ENCODE measurements at regions not wholly inside any gene's neighbourhood (a gene's known extent, or its start where the extent isn't known, plus 50 kb on each side); places are given as distances from the start of the nearest gene placed in this dataset.
"Not testable (repeated sequence)": the region's sequence is repeated elsewhere in the genome, so short reads cannot be mapped to it uniquely, and the experiment has no call there.

DNA sequence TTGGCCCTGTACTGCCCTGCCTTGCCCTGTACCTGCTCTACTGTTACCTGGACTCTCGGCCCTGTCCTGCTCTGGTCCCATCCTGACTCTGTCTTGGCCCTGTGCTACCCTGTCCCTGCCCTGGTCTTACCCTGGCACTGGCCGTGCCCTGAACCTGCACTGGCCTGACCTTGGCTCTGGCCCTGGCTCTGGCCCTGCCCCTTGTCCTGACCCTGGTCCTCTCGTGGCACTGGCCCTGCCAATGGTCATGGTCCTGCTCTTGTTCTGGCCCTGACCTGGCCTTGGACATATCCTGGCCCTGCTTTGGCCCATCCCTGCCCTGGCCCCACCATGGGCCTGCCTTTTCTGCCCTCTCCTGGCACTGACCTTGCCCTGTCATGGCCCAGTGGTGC lies 251.3 kb downstream of the TP53TG3F start:
- DNase-seq (ENCODE audit: low read depth in 4 of 4, low spot score in 1 of 4) = not testable (repeated sequence)

DNA sequence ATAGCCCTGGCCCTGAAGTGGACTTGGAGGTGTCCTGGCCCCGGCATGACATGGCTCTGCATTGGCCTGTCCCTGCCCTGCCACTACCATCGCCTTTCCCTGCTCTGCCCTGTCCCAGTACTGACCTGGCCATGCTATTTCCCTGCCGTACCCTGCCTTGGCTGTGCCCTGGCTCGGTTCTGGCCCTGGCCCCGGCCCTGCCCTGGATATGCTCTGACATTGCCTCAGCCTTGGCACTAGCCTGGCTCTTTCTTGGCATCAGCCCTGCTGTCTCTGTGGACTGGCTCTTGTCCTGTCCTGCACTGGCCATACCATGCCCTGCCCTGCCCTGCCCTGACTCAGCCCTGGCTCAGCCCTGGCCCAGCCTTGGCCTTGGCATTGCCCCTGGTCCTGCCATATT lies 252.2 kb downstream of the TP53TG3F start:
- DNase-seq (ENCODE audit: low read depth in 4 of 4, low spot score in 1 of 4) = not testable (repeated sequence)

DNA sequence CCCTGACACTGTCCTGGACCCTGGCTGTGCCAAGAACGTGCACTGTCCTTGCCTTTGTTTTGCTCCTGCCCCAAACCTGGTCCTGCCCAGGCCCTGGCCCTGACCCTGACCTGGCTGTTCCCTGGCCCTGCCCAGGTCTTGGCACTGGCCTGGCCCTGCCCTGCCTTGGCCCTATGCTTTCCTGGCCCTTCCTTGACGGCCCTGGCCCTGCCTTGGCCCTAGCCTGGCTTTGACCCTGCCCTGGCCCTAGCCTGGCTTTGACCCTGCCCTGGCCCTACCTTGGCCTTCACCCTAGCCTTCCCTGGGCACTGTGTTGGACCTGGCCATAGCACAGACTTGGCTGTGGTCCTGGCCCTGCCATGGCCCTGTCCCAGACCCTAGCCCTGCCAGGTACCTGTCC lies 252.9 kb downstream of the TP53TG3F start:
- not testable (repeated sequence) for DNase-seq (ENCODE audit: low read depth in 4 of 4, low spot score in 1 of 4)

DNA sequence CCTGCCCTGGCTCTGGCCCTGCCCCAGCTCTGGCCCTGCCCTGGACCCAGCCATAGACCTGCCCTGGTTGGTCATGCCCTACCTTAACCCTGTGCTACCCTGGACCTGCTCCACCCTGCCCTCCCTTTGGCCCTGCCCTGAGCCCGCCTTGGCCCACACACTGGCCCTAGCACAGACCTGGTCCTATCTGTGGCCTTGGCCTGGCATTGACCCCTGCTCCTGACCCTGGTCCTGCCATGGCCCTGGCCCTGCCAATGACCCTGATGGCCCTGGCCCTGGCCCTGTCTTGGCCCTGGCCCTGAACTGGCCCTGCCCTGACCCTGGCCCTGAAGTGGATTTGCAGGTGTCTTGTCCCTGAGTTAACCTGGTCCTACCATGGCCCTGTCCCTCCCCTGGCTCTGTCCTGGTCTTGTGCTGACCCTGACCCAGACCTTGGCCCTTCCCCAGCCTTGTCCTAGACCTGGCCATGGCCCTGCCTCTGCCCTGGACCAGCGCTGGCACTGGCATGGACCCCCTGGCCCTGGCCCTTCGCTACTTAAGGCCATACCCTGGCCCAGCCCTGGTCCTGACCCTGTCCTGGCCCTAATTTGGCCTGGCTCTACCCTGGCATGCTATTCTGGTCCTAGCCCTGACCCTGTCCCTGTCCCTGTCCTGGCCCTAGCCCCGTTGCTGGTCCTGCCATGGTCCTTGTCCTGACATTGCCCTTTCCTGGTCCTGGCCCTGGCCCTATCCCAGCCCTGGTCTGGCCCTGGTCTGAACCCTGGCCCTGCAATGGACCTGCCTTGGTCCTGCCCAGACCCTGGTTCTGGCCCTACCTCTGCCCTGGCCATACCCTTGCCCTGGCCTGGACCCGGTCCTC lies 253.7 kb downstream of the TP53TG3F start:
- DNase-seq (ENCODE audit: low read depth in 4 of 4, low spot score in 1 of 4) = not testable (repeated sequence)

DNA sequence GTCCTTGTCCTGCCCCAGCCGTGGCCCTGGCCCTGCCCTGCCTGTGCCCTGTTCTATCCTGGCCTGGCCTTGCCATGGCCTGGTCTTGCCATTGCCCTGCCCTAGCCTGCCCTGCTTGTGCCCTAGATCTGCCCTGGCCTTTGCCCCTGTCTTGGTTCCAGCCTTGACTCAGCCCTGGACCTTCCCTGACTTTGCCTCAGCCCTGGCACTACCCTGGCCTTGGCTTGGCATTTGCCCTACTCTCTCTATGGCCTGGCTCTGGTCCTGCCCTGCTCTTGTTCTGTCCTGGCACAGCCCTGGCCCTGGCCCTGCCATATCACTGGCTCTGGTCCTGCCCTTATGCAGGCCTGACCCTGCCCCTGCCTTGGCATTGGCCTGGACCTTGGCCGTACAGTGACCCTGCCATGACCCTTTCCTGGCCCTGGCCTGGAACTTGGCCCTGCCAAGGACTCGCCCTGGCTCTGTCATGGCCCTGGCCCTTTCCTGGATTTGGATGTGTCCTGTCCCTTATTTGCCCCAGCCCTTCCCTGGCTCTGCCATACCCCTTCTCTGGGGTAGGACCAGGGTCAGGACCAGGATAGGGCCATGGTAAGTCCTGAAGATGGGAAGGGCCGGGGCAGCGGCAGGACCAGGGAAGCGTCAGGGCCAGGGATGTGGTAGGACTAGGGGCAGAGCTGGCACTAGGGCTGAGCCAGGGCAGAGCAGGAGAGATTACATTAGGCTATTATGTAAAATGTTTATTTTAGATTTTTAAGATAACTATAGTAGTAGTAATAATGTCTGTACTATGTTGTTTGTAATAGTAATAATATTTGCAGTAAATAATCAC lies 254.5 kb downstream of the TP53TG3F start:
- DNase-seq (ENCODE audit: low read depth in 4 of 4, low spot score in 1 of 4) = not testable (repeated sequence)

DNA sequence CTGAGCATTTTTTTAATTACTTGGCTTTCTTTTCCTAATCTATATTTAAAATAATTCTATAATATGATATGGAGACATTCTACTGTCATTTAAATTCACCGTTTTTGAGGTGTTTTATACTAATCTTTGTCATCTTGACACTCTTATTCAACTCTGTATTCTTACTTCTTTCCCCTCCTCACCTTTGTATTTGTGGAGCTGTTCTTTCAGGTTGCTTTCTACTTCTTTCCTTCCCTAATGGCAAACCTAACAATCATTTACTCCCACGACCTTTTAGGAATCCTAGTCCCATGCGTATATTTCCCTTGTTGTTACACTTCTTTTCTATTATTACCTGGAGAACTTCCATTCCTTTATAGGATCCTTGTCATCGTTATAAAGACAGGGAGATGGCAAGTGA lies 271.8 kb downstream of the TP53TG3F start:
- not testable (repeated sequence) for DNase-seq (ENCODE audit: low read depth in 4 of 4, low spot score in 1 of 4)

DNA sequence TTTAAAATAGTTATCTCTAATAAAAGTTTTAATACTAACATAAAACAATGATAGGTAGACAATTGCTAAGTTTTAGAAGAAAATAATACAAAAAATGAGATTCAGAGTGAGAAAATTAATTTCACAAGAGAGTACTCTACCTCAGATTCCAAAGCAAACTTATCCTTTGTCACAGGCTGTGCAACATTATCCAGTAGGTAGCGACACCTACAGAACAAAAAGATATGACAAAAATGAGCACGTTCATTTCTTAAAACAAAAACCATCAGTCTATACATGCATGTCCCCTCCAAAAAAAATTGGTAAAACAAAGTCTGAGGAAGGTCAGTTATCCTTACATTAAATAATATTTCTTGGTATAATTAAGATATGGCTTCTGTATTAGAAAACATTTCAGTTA lies 275.2 kb downstream of the TP53TG3F start:
- not testable (repeated sequence) for DNase-seq (ENCODE audit: low read depth in 4 of 4, low spot score in 1 of 4)

DNA sequence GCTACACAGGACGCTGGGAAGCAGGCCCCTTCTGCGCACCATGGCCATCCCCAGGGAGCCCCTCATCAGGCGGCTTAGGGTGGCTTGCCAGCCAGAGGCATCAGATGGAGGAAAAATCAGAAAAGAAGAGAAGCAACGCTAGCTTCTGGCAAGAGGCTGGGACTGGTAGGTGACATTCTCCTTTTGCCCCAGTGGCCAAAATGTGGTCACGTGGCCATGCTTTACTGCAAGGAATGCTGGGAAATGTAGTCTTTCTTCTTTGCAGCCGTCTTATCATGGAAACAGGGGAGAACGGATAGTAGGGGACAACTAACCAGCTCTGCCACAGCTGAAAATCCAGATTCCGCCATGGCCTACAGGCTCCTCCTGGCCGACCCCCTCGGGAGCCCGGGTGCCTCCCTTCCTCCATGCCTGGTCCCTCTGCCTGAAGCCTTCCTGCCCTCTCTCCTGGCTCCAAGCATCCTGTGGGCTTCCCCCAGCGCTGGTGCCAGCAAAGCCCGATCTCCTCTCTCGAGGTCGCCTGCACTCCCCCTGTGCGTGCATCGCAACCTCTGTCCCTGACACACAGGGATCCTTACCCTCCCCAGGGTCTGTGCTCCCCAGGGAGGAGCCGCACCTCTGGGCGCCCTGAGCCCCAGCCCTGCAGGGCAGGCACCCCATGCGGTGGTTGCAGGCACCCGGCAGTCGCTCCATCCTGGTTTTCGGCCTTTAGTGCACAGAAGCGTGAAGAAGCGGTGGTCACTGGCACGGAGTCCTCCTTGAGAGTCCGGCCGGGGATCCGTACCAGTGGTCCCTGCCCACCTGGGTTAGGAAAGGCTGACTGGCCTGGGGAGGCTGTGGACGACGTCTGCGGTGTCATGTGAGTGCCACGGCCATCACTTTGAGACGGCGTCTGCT lies 307.7 kb downstream of the TP53TG3F start:
- not testable (repeated sequence) for DNase-seq (ENCODE audit: low read depth in 4 of 4, low spot score in 1 of 4)

DNA sequence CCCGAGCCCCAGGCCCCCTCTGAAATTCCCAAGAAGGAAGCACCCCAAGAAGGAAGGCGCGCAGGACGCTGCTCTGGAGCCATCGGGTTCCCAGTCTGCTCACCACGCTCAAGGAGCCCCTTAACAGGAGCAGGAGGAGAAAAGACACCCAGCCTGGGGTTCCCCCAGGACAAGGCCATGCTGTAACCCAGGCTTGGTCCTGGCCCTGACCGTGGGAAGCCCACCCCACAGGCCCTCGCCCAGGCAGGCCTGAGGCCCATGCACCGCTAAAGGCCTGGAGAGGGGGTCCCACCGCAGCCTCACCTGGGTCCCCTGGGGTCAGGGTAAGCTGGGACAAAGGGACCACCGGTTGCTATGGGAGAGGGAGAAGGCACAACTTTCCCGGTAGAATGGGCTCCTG lies 309.3 kb downstream of the TP53TG3F start:
- not testable (repeated sequence) for DNase-seq (ENCODE audit: low read depth in 4 of 4, low spot score in 1 of 4)

DNA sequence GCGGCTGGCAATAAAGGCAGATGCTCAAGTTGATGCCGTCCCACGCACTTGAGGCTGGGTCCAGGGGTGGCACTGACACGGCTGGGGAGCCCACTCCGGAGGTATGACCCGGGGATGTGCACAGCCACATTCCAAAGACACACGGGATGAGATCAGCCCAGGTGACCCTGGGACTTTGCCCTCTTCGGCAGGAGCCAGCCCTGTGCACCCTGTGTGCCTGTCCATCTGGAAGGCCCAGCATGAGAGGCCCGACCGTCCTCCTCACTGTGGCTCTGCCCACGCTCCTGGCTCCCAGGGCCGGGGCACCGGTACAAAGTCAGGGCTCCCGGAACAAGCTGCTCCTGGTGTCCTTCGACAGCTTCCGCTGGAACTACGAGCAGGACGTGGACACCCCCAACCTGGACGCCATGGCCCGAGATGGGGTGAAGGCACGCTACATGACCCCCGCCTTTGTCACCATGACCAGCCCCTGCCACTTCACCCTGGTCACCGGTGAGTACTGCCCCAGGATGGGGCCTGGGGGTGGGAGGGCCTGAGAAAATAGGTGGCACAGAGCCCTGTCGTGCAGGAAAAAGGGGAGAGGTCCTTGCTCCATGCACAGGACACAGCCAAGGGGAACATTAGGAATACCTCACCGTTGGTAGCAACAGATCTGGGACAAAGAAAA lies 309.9 kb downstream of the TP53TG3F start:
- DNase-seq (ENCODE audit: low read depth in 4 of 4, low spot score in 1 of 4) = not testable (repeated sequence)

DNA sequence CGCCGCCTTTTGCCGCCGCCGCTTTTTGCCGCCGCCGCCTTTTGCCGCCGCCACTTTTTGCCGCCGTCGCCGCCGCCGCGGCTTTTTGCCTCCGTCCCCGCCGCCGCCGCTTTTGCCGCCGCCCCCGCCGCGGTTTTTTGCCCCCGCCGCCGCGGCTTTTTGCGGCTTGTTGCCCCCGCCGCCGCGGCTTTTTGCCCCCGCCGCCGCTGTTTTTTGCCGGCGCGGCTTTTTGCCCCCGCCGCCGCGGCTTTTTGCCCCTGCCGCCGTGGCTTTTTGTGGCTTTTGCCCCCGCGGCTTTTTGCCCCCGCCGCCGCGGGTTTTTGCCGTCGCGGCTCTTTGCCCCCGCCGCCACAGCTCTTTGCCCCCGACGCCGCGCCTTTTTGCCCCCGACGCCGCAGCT lies 311.1 kb downstream of the TP53TG3F start:
- DNase-seq (ENCODE audit: low read depth in 4 of 4, low spot score in 1 of 4) = not testable (repeated sequence)

DNA sequence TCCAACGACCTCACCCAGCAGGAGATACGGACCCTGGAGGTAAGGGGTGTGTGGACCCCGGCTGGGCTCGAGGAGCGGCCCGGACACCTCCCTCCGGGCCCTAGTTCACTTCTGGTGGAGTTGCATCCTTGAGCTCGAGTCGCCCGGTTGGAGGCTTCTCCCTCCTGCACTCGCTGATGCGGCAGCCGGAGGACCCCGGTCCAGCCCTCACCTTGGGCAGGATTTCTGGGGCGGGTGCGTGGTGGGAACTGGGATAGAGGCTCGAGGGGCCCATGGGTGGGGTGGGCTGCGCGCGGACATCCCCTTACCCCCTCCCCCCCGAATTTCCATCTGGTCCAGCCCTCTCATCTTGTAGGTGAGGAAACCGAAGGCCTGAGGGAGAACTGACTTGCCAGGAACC lies 311.8 kb downstream of the TP53TG3F start:
- not testable (repeated sequence) for DNase-seq (ENCODE audit: low read depth in 4 of 4, low spot score in 1 of 4)

DNA sequence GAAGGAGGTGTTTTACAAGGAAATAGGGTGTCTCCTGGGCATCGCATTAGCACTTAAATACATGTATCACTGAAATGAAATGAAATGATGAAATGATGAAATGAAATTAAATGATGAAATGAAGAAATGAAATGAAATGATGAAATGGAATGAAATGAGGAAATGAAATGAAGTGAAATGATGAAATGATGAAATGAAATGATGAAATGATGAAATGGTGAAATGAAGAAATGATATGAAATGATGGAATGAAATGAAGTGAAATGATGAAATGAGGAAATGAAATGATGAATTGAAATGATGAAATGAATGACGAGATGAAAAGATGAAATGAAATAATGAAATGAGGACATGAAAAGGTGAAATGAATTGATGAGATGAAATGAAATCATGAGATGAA lies 314.6 kb downstream of the TP53TG3F start:
- not testable (repeated sequence) for DNase-seq (ENCODE audit: low read depth in 4 of 4, low spot score in 1 of 4)

DNA sequence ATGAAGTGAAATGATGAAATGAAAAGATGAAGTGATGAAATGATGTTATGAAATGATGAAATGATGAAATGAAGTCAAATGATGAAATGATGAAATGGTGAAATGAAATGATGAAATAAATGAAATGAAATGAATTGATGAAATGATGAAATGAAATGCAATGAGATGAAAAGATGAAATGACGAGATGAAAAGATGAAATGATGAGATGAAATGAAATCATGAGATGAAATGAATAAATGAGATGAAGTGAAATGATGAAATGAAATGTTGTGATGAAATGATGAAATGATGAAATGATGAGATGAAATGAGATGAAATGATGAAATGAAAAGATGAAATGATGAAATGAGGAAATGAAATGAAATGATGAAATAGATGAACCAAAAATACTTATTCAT lies 315.3 kb downstream of the TP53TG3F start:
- not testable (repeated sequence) for DNase-seq (ENCODE audit: low read depth in 4 of 4, low spot score in 1 of 4)

DNA sequence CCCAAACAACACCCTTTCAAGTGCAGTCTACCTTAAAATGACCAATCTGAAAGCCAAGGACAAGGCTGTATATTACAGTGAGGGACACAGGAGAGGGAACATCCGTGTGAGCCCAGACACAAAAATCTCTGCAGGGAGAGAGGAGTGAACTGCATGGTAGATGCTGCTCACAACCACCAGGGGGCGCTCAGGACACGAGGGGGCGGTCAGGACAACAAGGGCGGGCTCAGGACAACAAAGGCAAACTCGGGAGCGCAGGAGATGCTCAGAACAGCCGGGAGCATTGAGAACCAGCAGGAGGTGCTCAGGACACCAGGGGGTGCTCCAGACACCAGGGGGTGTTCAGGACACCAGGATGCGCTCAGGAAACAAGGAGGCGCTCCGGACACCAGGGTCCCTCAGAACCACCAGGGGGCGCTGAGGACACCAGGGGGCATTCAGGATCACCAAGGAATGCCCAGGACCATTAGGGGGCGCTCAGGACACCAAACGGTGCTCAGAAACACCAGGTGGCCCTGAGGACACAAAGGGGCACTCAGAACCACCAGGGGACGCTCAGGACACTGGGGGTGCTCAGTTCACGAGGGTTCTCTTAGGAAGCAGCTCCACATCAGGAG lies 357.0 kb downstream of the TP53TG3F start:
- not testable (repeated sequence) for DNase-seq (ENCODE audit: low read depth in 4 of 4, low spot score in 1 of 4)

DNA sequence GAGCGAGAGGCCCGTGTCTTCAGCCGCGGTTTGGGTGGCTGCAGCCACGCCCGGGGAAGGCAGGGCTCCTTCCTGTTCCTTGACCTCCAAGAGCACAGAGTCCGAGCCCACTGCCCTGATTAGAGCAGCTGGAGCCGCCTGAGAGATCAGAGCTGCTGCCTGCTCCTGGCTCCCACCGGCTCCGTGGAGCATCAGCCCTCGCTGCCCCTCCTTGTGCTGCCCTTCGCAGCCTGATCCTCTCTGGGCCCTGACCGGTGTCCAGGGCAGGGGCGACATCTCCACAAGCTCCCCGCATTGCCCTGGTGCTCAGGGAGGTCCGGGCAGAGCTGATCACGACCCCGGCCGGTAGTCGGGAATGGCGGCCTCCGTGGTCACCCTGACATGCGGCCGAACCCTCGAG lies 365.3 kb downstream of the TP53TG3F start:
- not testable (repeated sequence) for DNase-seq (ENCODE audit: low read depth in 4 of 4, low spot score in 1 of 4)

DNA sequence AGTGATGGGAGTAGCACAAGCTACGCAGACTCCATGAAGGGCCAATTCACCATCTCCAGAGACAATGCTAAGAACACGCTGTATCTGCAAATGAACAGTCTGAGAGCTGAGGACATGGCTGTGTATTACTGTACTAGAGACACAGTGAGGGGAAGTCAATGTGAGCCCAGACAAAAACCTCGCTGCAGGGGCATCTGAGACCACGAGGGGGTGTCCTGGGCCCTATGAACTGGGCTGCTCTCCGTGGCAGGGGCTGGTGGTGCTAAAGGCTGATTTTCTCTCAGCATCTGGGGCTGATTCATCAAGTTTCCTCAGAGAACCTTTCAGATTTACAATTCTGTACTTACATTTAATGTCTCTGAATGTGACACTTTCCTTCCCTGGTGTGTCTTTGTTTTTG lies 368.1 kb downstream of the TP53TG3F start:
- not testable (repeated sequence) for DNase-seq (ENCODE audit: low read depth in 4 of 4, low spot score in 1 of 4)

DNA sequence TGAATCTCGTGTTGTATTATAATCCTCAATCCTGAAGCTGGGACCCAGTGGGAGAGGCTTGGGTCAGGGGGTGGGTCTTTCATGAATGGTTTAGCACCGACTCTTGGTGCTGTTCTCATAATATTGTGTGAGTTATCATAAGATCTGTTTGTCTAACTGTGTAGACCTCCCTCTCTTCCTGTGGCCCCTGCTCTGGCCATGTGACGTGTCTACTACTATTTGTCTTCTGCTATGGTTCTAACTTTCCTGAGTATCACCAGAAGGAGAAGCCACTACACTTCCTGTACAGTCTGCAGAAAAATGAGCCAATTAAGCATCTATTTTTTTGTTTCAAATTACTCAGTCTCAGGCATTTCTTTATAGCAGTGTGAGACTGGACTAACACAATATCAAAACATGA lies 379.7 kb downstream of the TP53TG3F start:
- DNase-seq (ENCODE audit: low read depth in 4 of 4, low spot score in 1 of 4) = not testable (repeated sequence)

DNA sequence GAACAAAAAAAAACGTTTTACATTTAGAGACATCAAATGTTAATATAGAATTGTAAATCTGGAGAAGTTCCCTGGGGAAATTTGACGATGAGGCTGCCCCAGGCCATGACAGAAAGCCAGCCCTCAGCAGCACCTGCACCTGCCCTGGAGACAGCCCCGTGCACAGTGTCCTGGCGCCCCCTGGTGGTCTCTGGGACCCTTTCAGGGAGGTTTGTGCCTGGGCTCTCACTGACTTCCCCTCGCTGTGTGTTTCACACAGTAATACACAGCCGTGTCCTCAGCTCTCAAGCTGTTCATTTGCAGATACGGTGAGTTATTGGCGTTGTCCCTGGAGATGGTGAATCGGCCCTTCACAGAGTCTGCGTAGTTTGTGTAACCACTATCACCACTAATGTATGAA lies 385.1 kb downstream of the TP53TG3F start:
- DNase-seq (ENCODE audit: low read depth in 4 of 4, low spot score in 1 of 4) = peak in 1 of 4 experiments; percentile 8
